Astrocyte of the cerebellum (primary cell): ENCODE measurements at regions not wholly inside any gene's neighbourhood (a gene's known extent, or its start where the extent isn't known, plus 50 kb on each side); places are given as distances from the start of the nearest gene placed in this dataset.

Source experiments
- DNase-seq: peaks from one replicate; pipeline ENCODE4 v3.0.0-alpha.2; 2011; ENCODE audit warnings: low read depth
- H3K4me3 ChIP-seq: 2 replicates; pipeline ENCODE4 v1.5.1; 2011; ENCODE audit warnings: mild to moderate bottlenecking, low read depth, low read length, moderate library complexity
- CTCF ChIP-seq: IDR thresholded peaks from 2 replicates; pipeline ENCODE4 v1.5.1; 2012; ENCODE audit warnings: low read length, low read depth, moderate library complexity, mild to moderate bottlenecking; ENCODE audit errors: missing control alignments
- in situ Hi-C: cut with HindIII; loops from 2 replicates; pipeline ENCODE4 v1.10.0; 2017; ENCODE audit warnings: low sequenced_read_pairs

GRCh38 chr1:219083631-219084030, 90.0 kb upstream of the LYPLAL1 start:
- no peak for DNase-seq
- H3K4me3 ChIP-seq, result no peak overlapping the region
- TF ChIP-seq CTCF, result no peak
- in situ Hi-C loops, result no loop called here

- in situ Hi-C loops, result no loop called here
- TF ChIP-seq CTCF, result no peak
- H3K4me3 ChIP-seq, result no peak overlapping the region
- DNase-seq, result no peak
These were observed 88.6 kb upstream of the LYPLAL1 start for GRCh38 chr1:219085082-219085481.

GRCh38 chr1:219085988-219086387, 87.7 kb upstream of the LYPLAL1 start:
- H3K4me3 ChIP-seq, result no peak overlapping the region
- no peak for DNase-seq
- TF ChIP-seq CTCF, result no peak
- in situ Hi-C loops, result no loop called here

GRCh38 chr1:219086956-219087469, 86.7 kb upstream of the LYPLAL1 start:
- TF ChIP-seq CTCF, result no peak
- in situ Hi-C loops, result no loop called here
- no peak for DNase-seq
- no peak overlapping the region for H3K4me3 ChIP-seq

DNA sequence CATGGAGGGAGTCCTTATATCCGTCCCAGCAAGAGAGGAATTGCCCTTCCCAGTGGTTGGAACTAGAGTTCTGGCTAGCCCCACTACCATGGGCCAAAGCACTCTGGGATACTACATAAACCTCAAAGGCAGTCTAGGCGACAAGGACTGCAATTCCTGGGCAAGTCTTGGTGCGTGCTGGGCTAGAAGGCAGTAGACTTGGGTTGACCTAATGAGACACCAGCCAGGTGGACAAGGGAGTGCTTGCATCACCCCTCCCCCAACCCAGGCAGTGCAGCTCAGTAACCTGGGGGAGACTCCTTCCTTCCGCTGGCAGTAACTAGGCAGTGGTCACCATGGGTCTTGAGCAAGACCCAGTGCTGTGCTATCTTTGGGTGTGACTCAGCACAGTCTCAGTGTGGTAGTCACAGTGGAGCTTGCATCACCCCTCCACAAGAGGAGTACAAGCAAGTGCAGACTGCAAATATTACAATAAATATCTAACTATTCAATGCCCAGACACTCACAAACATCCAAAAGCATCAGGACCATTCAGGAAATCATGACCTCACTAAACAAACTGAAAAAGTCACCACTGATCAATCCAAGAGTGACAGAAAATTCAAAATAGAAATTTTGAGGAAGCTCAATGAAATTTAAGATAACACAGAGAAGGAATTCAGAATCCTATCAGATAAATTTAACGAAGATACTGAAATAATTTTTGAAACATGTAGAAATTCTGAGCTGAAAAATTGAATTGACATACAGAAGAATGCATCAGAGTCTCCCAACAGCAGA, 84.7 kb upstream of the LYPLAL1 start:
- in situ Hi-C loops, result no loop called here
- no peak overlapping the region for H3K4me3 ChIP-seq
- peak; percentile 26 for DNase-seq
- no peak for TF ChIP-seq CTCF

- DNase-seq, result no peak
- H3K4me3 ChIP-seq, result no peak overlapping the region
- in situ Hi-C loops, result no loop called here
- no peak for TF ChIP-seq CTCF
These were observed 83.1 kb upstream of the LYPLAL1 start for GRCh38 chr1:219090607-219091006.

- H3K4me3 ChIP-seq, result no peak overlapping the region
- DNase-seq, result no peak
- in situ Hi-C loops, result no loop called here
- TF ChIP-seq CTCF, result no peak
These were observed 81.5 kb upstream of the LYPLAL1 start for GRCh38 chr1:219092206-219092605.
